GM12801 (cell line): ENCODE measurements at regions not wholly inside any gene's neighbourhood (a gene's known extent, or its start where the extent isn't known, plus 50 kb on each side); places are given as distances from the start of the nearest gene placed in this dataset.

Experiments
- CTCF ChIP-seq: IDR thresholded peaks from one replicate; pipeline ENCODE4 v1.5.1; 2011; ENCODE audit warnings: control low read depth; ENCODE audit not compliant: insufficient read length; ENCODE audit errors: extremely low read depth

DNA sequence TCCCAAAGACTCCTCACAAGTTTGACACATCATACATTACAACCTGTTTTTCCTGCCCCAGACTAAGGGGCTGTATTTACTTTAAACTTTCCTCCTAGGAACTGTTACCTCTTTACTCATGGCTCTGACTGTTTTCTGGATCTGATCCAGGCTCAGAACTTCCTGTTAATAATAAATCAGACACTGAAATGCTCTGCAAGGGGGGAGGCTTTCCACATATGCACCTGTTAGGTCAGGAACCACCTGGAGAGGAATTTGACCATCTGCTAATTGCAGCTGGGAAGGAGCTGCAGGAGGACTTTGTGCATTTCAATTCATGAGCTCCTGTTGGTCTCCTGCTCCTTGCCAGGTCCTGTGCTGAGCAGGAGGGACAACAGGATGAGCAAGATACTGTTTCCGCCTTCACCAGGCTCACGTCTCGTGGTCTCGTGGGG lies 476.9 kb upstream of the CDH5 start:
- no peak for TF ChIP-seq CTCF

- TF ChIP-seq CTCF: no peak
Observed at GRCh38 chr16:65888201-65888600, 478.3 kb upstream of the CDH5 start.

GRCh38 chr16:65884018-65884417 lies 482.5 kb upstream of the CDH5 start:
- no peak for TF ChIP-seq CTCF

DNA sequence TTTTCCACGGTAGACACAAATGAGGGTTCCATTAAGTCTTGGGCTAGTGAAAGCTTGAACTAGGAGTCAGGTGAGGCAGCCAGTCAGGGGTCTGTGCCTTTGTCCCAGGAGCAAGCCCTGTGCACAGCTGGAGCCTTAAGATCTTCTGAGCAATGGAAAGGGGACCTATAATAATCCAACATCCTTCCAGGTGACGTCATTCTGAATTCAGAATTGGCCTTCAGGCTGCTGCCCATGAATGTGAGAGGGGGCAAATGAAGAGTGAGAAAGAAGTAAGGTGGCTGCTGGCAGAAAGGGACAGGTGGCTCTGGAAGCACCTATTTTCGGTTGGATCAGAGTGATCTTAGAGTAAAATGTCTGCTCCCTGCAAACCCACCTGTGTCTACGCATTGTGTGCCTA lies 488.1 kb upstream of the CDH5 start:
- no peak for TF ChIP-seq CTCF

DNA sequence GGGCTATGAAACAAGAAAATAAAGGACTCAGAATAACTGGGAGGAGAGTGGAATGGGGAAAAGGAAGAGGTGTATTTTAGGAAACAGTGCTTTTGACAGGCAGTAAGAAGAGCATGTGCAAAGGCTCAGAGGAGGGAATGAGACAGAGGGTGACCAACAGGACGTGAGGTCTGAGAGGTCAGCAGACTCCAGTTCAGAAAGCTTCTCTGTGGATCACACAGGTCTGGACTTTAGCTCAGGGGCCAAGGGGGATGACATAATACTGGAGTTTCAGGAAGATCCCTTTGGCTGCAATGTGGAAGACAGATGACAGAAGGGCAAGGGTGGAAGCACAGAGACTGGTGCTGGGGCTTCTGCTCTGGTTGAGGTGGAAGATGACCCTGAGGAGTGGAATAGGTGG lies 489.9 kb upstream of the CDH5 start:
- no peak for TF ChIP-seq CTCF

DNA sequence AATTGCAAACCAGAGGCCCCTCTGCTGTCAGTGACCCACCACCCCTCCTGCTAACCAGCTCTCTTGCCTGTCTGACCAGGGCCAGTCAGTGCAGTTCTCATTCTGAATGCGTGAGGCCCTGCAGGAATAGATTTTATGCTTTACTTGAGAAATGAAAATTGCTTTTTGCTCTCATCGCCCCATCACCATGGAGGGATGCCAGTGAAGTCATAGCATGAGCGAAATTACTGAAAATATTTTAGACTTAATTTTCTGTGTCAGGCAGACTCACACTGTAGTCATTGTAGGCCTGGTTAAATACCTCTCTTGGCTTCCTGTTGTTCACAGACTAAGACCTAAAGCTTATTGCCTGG lies 490.5 kb upstream of the CDH5 start:
- TF ChIP-seq CTCF: no peak

DNA sequence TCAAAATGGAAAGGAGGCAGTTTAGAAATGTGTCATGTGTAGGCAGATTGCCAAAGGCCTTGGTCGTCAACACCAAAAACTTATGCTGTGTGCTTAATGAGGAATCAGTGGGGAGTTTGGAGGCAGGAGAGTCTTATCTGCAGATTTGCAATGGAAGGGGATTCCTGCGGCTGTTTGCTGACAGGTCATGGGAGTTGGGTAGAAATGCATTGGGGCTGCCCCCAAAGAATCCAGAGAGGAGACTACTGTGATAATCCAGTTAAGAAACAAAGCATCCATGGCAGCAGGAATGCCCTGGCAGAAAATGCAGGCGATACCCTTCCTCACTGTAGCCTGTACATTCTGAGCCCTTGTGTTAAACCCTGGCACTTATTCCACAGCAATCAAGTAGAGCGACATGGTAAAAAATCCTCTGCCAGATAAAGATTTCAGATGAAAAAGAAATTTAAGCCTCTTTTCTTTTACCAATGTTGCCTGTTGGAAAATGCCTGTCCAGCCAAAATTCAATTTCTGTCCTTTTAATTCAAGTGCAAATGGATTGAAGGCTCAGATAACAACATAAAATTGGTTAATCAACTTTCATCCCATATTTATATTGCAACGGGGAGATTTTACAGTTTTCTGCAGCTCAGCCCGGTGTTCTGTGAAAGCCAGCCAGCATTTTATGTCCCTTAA lies 491.0 kb upstream of the CDH5 start:
- no peak for TF ChIP-seq CTCF
